Spleen (tissue), 7 donors: ENCODE measurements at regions not wholly inside any gene's neighbourhood (a gene's known extent, or its start where the extent isn't known, plus 50 kb on each side); places are given as distances from the start of the nearest gene placed in this dataset.

ENCODE experiments used
- POLR2AphosphoS5 ChIP-seq, 3 donors: sonication (generic); formaldehyde crosslinking; IDR thresholded peaks; one replicate each; pipeline ENCODE4 v1.5.1; 2017; ENCODE audit warnings: antibody characterized with exemption in 3 of 3
- TF ChIP-seq, protein P1 (sequence below), 11 experiments: fragments of 200-600 bp in 7 of 11; fragments of 450-650 bp in 4 of 11; sonication (generic) in 4 of 11; IDR thresholded peaks in 8 of 11; conservative IDR thresholded peaks in 3 of 11; 1 replicate in 7 of 11; 2 replicates in 4 of 11; pipeline versions ENCODE4 v1.4.0 to v1.8.0; 2016 to 2021; ENCODE audit warnings: antibody characterized with exemption in 11 of 11, inconsistent platforms in 4 of 11, mild to moderate bottlenecking in 1 of 11
- donor health status: DM: no; HTN: no; CAD: no; lungs with moderate emphysema.
- donor health status: DM: no; HTN: no; CAD: no.
- donor health status: DM: no; HTN: no; CAD: no.

- no peak for TF ChIP-seq POLR2AphosphoS5 (IDR thresholded peaks at IDR 0.05)
- TF ChIP-seq, protein P1, sequence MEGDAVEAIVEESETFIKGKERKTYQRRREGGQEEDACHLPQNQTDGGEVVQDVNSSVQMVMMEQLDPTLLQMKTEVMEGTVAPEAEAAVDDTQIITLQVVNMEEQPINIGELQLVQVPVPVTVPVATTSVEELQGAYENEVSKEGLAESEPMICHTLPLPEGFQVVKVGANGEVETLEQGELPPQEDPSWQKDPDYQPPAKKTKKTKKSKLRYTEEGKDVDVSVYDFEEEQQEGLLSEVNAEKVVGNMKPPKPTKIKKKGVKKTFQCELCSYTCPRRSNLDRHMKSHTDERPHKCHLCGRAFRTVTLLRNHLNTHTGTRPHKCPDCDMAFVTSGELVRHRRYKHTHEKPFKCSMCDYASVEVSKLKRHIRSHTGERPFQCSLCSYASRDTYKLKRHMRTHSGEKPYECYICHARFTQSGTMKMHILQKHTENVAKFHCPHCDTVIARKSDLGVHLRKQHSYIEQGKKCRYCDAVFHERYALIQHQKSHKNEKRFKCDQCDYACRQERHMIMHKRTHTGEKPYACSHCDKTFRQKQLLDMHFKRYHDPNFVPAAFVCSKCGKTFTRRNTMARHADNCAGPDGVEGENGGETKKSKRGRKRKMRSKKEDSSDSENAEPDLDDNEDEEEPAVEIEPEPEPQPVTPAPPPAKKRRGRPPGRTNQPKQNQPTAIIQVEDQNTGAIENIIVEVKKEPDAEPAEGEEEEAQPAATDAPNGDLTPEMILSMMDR (IDR thresholded peaks at IDR 0.05 in 8 of 11, conservative IDR thresholded peaks at IDR 0.05 in 3 of 11), result no peak
Measured at GRCh38 chr15:49709646-49710214, 88.9 kb downstream of the DTWD1 start.
